Rectal smooth muscle tissue (tissue), 1 donor: ENCODE measurements at regions not wholly inside any gene's neighbourhood (a gene's known extent, or its start where the extent isn't known, plus 50 kb on each side); places are given as distances from the start of the nearest gene placed in this dataset.

Source experiments
- H3K27ac ChIP-seq: one replicate; pipeline ENCODE4 v1.7.0; 2013; ENCODE audit warnings: low read depth, low read length, inconsistent platforms
- H3K27me3 ChIP-seq: one replicate; pipeline ENCODE4 v1.7.0; 2013; ENCODE audit warnings: low read length; ENCODE audit not compliant: control insufficient read depth, insufficient read depth
- H3K36me3 ChIP-seq: one replicate; pipeline ENCODE4 v1.7.0; 2013; ENCODE audit warnings: low read length; ENCODE audit not compliant: control insufficient read depth, insufficient read depth
- H3K4me1 ChIP-seq: one replicate; pipeline ENCODE4 v1.7.0; 2013; ENCODE audit warnings: low read length; ENCODE audit not compliant: control insufficient read depth, insufficient read depth
- H3K4me3 ChIP-seq: one replicate; pipeline ENCODE4 v1.7.0; 2013; ENCODE audit warnings: low read length
- H3K9ac ChIP-seq: one replicate; pipeline ENCODE4 v1.7.0; 2013; ENCODE audit warnings: low read length

GRCh38 chr6:40932953-40933352, 106.1 kb downstream of the UNC5CL start:
- H3K27me3 ChIP-seq: no peaks in the 10 kb centered on the region
- H3K9ac ChIP-seq: no peak overlapping the region
- H3K4me3 ChIP-seq: no peak overlapping the region
- H3K27ac ChIP-seq: no peak overlapping the region
- no peaks in the 10 kb centered on the region for H3K36me3 ChIP-seq
- no peaks in the 10 kb centered on the region for H3K4me1 ChIP-seq

- peaks cover 2% of the 10 kb centered on the region for H3K27me3 ChIP-seq
- no peaks in the 10 kb centered on the region for H3K4me1 ChIP-seq
- H3K9ac ChIP-seq: no peak overlapping the region
- H3K27ac ChIP-seq: no peak overlapping the region
- H3K4me3 ChIP-seq: no peak overlapping the region
- H3K36me3 ChIP-seq: no peaks in the 10 kb centered on the region
These were observed 106.7 kb downstream of the UNC5CL start for GRCh38 chr6:40932366-40932765.

GRCh38 chr6:40931931-40932330, 107.1 kb downstream of the UNC5CL start:
- H3K36me3 ChIP-seq: no peaks in the 10 kb centered on the region
- peaks cover 2% of the 10 kb centered on the region for H3K27me3 ChIP-seq
- no peak overlapping the region for H3K9ac ChIP-seq
- no peak overlapping the region for H3K27ac ChIP-seq
- no peak overlapping the region for H3K4me3 ChIP-seq
- H3K4me1 ChIP-seq: no peaks in the 10 kb centered on the region

GRCh38 chr6:40930555-40930954, 108.5 kb downstream of the UNC5CL start:
- Histone ChIP-seq H3K36me3 (no peaks in the 10 kb centered on the region), H3K4me1 (no peaks in the 10 kb centered on the region), H3K27me3 (peaks cover 2% of the 10 kb centered on the region), H3K4me3 (no peak overlapping the region), H3K27ac (no peak overlapping the region), H3K9ac (no peak overlapping the region)

GRCh38 chr6:40930045-40930444, 109.0 kb downstream of the UNC5CL start:
- Histone ChIP-seq H3K4me3 (no peak overlapping the region), H3K4me1 (no peaks in the 10 kb centered on the region), H3K27me3 (peaks cover 2% of the 10 kb centered on the region), H3K36me3 (no peaks in the 10 kb centered on the region), H3K27ac (no peak overlapping the region), H3K9ac (no peak overlapping the region)

- Histone ChIP-seq H3K36me3 (no peaks in the 10 kb centered on the region), H3K4me3 (no peak overlapping the region), H3K27me3 (peaks cover 2% of the 10 kb centered on the region), H3K4me1 (no peaks in the 10 kb centered on the region), H3K9ac (no peak overlapping the region), H3K27ac (no peak overlapping the region)
These were observed 109.8 kb downstream of the UNC5CL start for GRCh38 chr6:40929176-40929575.

GRCh38 chr6:40928763-40929162, 110.3 kb downstream of the UNC5CL start:
- H3K27ac ChIP-seq: no peak overlapping the region
- peaks cover 2% of the 10 kb centered on the region for H3K27me3 ChIP-seq
- no peak overlapping the region for H3K9ac ChIP-seq
- no peaks in the 10 kb centered on the region for H3K4me1 ChIP-seq
- no peaks in the 10 kb centered on the region for H3K36me3 ChIP-seq
- no peak overlapping the region for H3K4me3 ChIP-seq

GRCh38 chr6:40928307-40928706, 110.7 kb downstream of the UNC5CL start:
- peaks cover 2% of the 10 kb centered on the region for H3K27me3 ChIP-seq
- no peak overlapping the region for H3K27ac ChIP-seq
- no peaks in the 10 kb centered on the region for H3K36me3 ChIP-seq
- no peak overlapping the region for H3K9ac ChIP-seq
- H3K4me3 ChIP-seq: no peak overlapping the region
- no peaks in the 10 kb centered on the region for H3K4me1 ChIP-seq

GRCh38 chr6:40925341-40925740, 113.7 kb downstream of the UNC5CL start:
- H3K4me1 ChIP-seq: no peaks in the 10 kb centered on the region
- H3K27ac ChIP-seq: no peak overlapping the region
- no peak overlapping the region for H3K9ac ChIP-seq
- H3K36me3 ChIP-seq: no peaks in the 10 kb centered on the region
- H3K27me3 ChIP-seq: peaks cover 2% of the 10 kb centered on the region
- H3K4me3 ChIP-seq: no peak overlapping the region

- Histone ChIP-seq H3K27ac (no peak overlapping the region), H3K4me3 (no peak overlapping the region), H3K36me3 (no peaks in the 10 kb centered on the region), H3K4me1 (no peaks in the 10 kb centered on the region), H3K27me3 (peaks cover 2% of the 10 kb centered on the region), H3K9ac (no peak overlapping the region)
These were observed 114.2 kb downstream of the UNC5CL start for GRCh38 chr6:40924839-40925238.

- H3K27me3 ChIP-seq: peaks cover 2% of the 10 kb centered on the region
- no peak overlapping the region for H3K4me3 ChIP-seq
- H3K36me3 ChIP-seq: no peaks in the 10 kb centered on the region
- H3K9ac ChIP-seq: no peak overlapping the region
- H3K4me1 ChIP-seq: no peaks in the 10 kb centered on the region
- no peak overlapping the region for H3K27ac ChIP-seq
These were observed 115.1 kb downstream of the UNC5CL start for GRCh38 chr6:40923880-40924279.

- H3K27me3 ChIP-seq: peaks cover 2% of the 10 kb centered on the region
- H3K9ac ChIP-seq: no peak overlapping the region
- H3K36me3 ChIP-seq: no peaks in the 10 kb centered on the region
- no peak overlapping the region for H3K27ac ChIP-seq
- no peaks in the 10 kb centered on the region for H3K4me1 ChIP-seq
- no peak overlapping the region for H3K4me3 ChIP-seq
These were observed 115.7 kb downstream of the UNC5CL start for GRCh38 chr6:40923326-40923725.

GRCh38 chr6:40922281-40922680, 116.7 kb downstream of the UNC5CL start:
- no peak overlapping the region for H3K4me3 ChIP-seq
- H3K9ac ChIP-seq: no peak overlapping the region
- H3K27me3 ChIP-seq: no peaks in the 10 kb centered on the region
- no peaks in the 10 kb centered on the region for H3K36me3 ChIP-seq
- H3K27ac ChIP-seq: no peak overlapping the region
- H3K4me1 ChIP-seq: no peaks in the 10 kb centered on the region
